Keratinocyte (primary cell): ENCODE measurements at regions not wholly inside any gene's neighbourhood (a gene's known extent, or its start where the extent isn't known, plus 50 kb on each side); places are given as distances from the start of the nearest gene placed in this dataset.

Source experiments
- DNase-seq: peaks from one replicate; pipeline ENCODE4 v3.0.0-alpha.2; 2011; ENCODE audit warnings: low read depth, missing footprints, low spot score
- FAIRE-seq: peaks from 2 replicates; lab custom pipeline; 2011; peaks lifted over from hg19 to GRCh38; lab: Jason Lieb, UNC
- H2AFZ ChIP-seq: 2 replicates; pipeline ENCODE4 v1.6.0; 2012; ENCODE audit warnings: low read length, control low read depth, inconsistent platforms; ENCODE audit not compliant: control insufficient read depth
- H3K27ac ChIP-seq: 2 replicates; pipeline ENCODE4 v1.5.1; 2011; ENCODE audit warnings: low read length; ENCODE audit not compliant: control insufficient read depth, insufficient read depth
- H3K27me3 ChIP-seq: 3 replicates; pipeline ENCODE4 v1.6.0; 2011; ENCODE audit warnings: low read length; ENCODE audit not compliant: control insufficient read depth, insufficient read depth; ENCODE audit errors: extremely low read depth
- H3K36me3 ChIP-seq, 2 experiments: 2 replicates in 1 of 2; 3 replicates in 1 of 2; pipeline ENCODE4 v1.5.1; 2011; ENCODE audit warnings: low read length in 2 of 2, mild to moderate bottlenecking in 1 of 2; ENCODE audit not compliant: control insufficient read depth in 2 of 2, insufficient read depth in 2 of 2; ENCODE audit errors: extremely low read depth in 1 of 2
- H3K4me1 ChIP-seq: 3 replicates; pipeline ENCODE4 v1.5.1; 2011; ENCODE audit warnings: low read length; ENCODE audit not compliant: control insufficient read depth, insufficient read depth; ENCODE audit errors: extremely low read depth
- H3K4me2 ChIP-seq: 3 replicates; pipeline ENCODE4 v1.6.0; 2011; ENCODE audit warnings: low read depth, low read length; ENCODE audit not compliant: control insufficient read depth, insufficient read depth; ENCODE audit errors: extremely low read depth
- H3K4me3 ChIP-seq, 3 experiments: fragments of 200-600 bp in 1 of 3; sonication (generic) in 1 of 3; 2 replicates in 2 of 3; 3 replicates in 1 of 3; pipeline ENCODE4 v1.5.1; 2011 to 2016; ENCODE audit warnings: low read length in 3 of 3, mild to moderate bottlenecking in 3 of 3, control low read depth in 2 of 3, inconsistent platforms in 1 of 3, low read depth in 1 of 3, mixed read lengths in 1 of 3, mixed run types in 1 of 3, moderate library complexity in 1 of 3; ENCODE audit not compliant: control insufficient read depth in 2 of 3, insufficient read depth in 2 of 3; ENCODE audit errors: extremely low read depth in 1 of 3
- H3K79me2 ChIP-seq: 2 replicates; pipeline ENCODE4 v1.6.0; 2012; ENCODE audit warnings: low read length; ENCODE audit not compliant: control insufficient read depth, insufficient read depth
- H3K9ac ChIP-seq: 3 replicates; pipeline ENCODE4 v1.6.0; 2011; ENCODE audit warnings: low read length; ENCODE audit not compliant: control insufficient read depth, insufficient read depth; ENCODE audit errors: extremely low read depth
- H3K9me1 ChIP-seq: 3 replicates; pipeline ENCODE4 v1.6.0; 2011; ENCODE audit warnings: low read length; ENCODE audit not compliant: control insufficient read depth, insufficient read depth; ENCODE audit errors: extremely low read depth
- H3K9me3 ChIP-seq: 2 replicates; pipeline ENCODE4 v1.5.1; 2012; ENCODE audit warnings: low read depth, low read length; ENCODE audit not compliant: control insufficient read depth
- H4K20me1 ChIP-seq: 3 replicates; pipeline ENCODE4 v1.6.0; 2011; ENCODE audit warnings: low read length; ENCODE audit not compliant: control insufficient read depth, insufficient read depth; ENCODE audit errors: extremely low read depth
- CTCF ChIP-seq, 3 experiments: IDR thresholded peaks in 1 of 3; conservative IDR thresholded peaks in 1 of 3; optimal IDR thresholded peaks in 1 of 3; 2 replicates in 2 of 3; 3 replicates in 1 of 3; pipeline versions ENCODE3 to v1.5.1; 2011; ENCODE audit warnings: low read length in 3 of 3, mild to moderate bottlenecking in 3 of 3, moderate library complexity in 2 of 3, control low read depth in 1 of 3, inconsistent platforms in 1 of 3; ENCODE audit not compliant: insufficient read depth in 2 of 3; ENCODE audit errors: extremely low read depth in 1 of 3
- EZH2 ChIP-seq: IDR thresholded peaks from one replicate; pipeline ENCODE4 v1.6.1; 2012; ENCODE audit warnings: inconsistent platforms, mild to moderate bottlenecking, low read length, moderate library complexity
- dilution Hi-C: fragments of 300-500 bp; cut with MboI; formaldehyde crosslinking; loops from one replicate; pipeline ENCODE4 v1.7.0; 2020; ENCODE audit warnings: low sequenced_read_pairs; ENCODE audit not compliant: extremely low pct_ligation_motif_present

GRCh38 chr3:106473576-106474475 is 605.0 kb upstream of the CBLB start:
- H2AFZ ChIP-seq = no peak overlapping the region
- H3K27me3 ChIP-seq = no peaks in the 10 kb centered on the region
- DNase-seq (no peak), FAIRE-seq (no peak)
- H4K20me1 ChIP-seq = no peaks in the 10 kb centered on the region
- no peak overlapping the region for H3K4me3 ChIP-seq
- no peaks in the 10 kb centered on the region for H3K4me1 ChIP-seq
- H3K9ac ChIP-seq = no peak overlapping the region
- H3K9me3 ChIP-seq = no peaks in the 10 kb centered on the region
- no peak overlapping the region for H3K4me2 ChIP-seq
- no peaks in the 10 kb centered on the region for H3K9me1 ChIP-seq
- no peaks in the 10 kb centered on the region for H3K79me2 ChIP-seq
- dilution Hi-C loops = no loop called here
- TF ChIP-seq CTCF (optimal IDR thresholded peaks at IDR 0.05 in 1 of 3, IDR thresholded peaks at IDR 0.05 in 1 of 3, conservative IDR thresholded peaks at IDR 0.05 in 1 of 3; ENCODE audit: extremely low read depth in 1 of 3, insufficient read depth in 2 of 3, low read length in 3 of 3) (no peak), EZH2 (no peak)
- no peak overlapping the region for H3K27ac ChIP-seq
- no peaks in the 10 kb centered on the region for H3K36me3 ChIP-seq

- Histone ChIP-seq H3K9ac (no peak overlapping the region), H3K4me1 (no peaks in the 10 kb centered on the region), H3K9me1 (no peaks in the 10 kb centered on the region), H3K36me3 (no peaks in the 10 kb centered on the region), H3K4me2 (no peak overlapping the region), H4K20me1 (no peaks in the 10 kb centered on the region), H3K79me2 (no peaks in the 10 kb centered on the region), H3K27me3 (no peaks in the 10 kb centered on the region), H3K27ac (no peak overlapping the region), H3K9me3 (no peaks in the 10 kb centered on the region), H3K4me3 (no peak overlapping the region), H2AFZ (no peak overlapping the region)
- DNase-seq = no peak
- no peak for FAIRE-seq
- dilution Hi-C loops = no loop called here
- TF ChIP-seq CTCF (optimal IDR thresholded peaks at IDR 0.05 in 1 of 3, IDR thresholded peaks at IDR 0.05 in 1 of 3, conservative IDR thresholded peaks at IDR 0.05 in 1 of 3; ENCODE audit: extremely low read depth in 1 of 3, insufficient read depth in 2 of 3, low read length in 3 of 3) (no peak), EZH2 (no peak)
These were observed 613.6 kb upstream of the CBLB start for GRCh38 chr3:106482451-106482850.
